ENCODE measurements at regions not wholly inside any gene's neighbourhood (a gene's known extent, or its start where the extent isn't known, plus 50 kb on each side); places are given as distances from the start of the nearest gene placed in this dataset.

DNA sequence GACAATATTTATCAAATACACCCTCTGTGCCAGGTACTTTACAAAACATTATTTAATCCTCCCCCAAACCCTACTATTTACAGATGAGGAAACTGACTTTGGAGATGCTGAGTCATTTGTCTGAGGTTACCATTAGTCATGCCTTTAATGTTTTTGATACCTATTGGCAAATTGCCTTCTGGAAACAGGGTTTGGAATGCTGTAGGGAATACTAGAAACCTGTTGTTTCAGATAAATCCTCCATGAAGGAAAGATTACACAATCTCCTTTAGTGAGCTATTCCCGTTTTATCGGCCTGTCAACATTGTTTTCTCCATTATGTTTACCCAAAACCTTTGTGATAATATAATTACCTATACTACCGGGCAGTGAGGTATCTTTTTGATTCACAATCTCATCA, 93.6 kb upstream of the ADGRF1 start (continued):
- TF ChIP-seq, protein P1, sequence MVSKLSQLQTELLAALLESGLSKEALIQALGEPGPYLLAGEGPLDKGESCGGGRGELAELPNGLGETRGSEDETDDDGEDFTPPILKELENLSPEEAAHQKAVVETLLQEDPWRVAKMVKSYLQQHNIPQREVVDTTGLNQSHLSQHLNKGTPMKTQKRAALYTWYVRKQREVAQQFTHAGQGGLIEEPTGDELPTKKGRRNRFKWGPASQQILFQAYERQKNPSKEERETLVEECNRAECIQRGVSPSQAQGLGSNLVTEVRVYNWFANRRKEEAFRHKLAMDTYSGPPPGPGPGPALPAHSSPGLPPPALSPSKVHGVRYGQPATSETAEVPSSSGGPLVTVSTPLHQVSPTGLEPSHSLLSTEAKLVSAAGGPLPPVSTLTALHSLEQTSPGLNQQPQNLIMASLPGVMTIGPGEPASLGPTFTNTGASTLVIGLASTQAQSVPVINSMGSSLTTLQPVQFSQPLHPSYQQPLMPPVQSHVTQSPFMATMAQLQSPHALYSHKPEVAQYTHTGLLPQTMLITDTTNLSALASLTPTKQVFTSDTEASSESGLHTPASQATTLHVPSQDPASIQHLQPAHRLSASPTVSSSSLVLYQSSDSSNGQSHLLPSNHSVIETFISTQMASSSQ (IDR thresholded peaks at IDR 0.05; ENCODE audit: low read depth): peak; percentile 40; the same call in 1 of the 2 replicates
- TF ChIP-seq, protein P1 (CRISPR knock-in tag; IDR thresholded peaks at IDR 0.05; ENCODE audit: borderline replicate concordance): peak; percentile 53; the same call in 1 of the 2 replicates
- TF ChIP-seq, protein P2, sequence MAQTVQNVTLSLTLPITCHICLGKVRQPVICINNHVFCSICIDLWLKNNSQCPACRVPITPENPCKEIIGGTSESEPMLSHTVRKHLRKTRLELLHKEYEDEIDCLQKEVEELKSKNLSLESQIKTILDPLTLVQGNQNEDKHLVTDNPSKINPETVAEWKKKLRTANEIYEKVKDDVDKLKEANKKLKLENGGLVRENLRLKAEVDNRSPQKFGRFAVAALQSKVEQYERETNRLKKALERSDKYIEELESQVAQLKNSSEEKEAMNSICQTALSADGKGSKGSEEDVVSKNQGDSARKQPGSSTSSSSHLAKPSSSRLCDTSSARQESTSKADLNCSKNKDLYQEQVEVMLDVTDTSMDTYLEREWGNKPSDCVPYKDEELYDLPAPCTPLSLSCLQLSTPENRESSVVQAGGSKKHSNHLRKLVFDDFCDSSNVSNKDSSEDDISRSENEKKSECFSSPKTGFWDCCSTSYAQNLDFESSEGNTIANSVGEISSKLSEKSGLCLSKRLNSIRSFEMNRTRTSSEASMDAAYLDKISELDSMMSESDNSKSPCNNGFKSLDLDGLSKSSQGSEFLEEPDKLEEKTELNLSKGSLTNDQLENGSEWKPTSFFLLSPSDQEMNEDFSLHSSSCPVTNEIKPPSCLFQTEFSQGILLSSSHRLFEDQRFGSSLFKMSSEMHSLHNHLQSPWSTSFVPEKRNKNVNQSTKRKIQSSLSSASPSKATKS (CRISPR knock-in tag; IDR thresholded peaks at IDR 0.05): no peak
- TF ChIP-seq ZFY (CRISPR knock-in tag; IDR thresholded peaks at IDR 0.05) (no peak), KLF15 (CRISPR knock-in tag; IDR thresholded peaks at IDR 0.05; ENCODE audit: borderline replicate concordance) (no peak), SOX6 (IDR thresholded peaks at IDR 0.05) (no peak), SOX6 (CRISPR knock-in tag; IDR thresholded peaks at IDR 0.05) (peak; percentile 90), SAP130 (CRISPR knock-in tag; IDR thresholded peaks at IDR 0.05; ENCODE audit: low read depth) (peak; percentile 89), ZNF207 (IDR thresholded peaks at IDR 0.05; ENCODE audit: borderline replicate concordance) (no peak), NFKBIZ (CRISPR knock-in tag; IDR thresholded peaks at IDR 0.05) (peak; percentile 88), ZBTB7B (CRISPR knock-in tag; IDR thresholded peaks at IDR 0.05) (0 out of 2 replicates have a peak, but pooled peaks have one; percentile 30), PAF1 (CRISPR knock-in tag; IDR thresholded peaks at IDR 0.05) (no peak), ONECUT2 (CRISPR knock-in tag; IDR thresholded peaks at IDR 0.05) (no peak), TGIF2 (CRISPR knock-in tag; IDR thresholded peaks at IDR 0.05) (peak; percentile 41; the same call in 1 of the 2 replicates), ZNF17 (CRISPR knock-in tag; IDR thresholded peaks at IDR 0.05) (no peak), SNAPC2 (CRISPR knock-in tag; IDR thresholded peaks at IDR 0.05) (no peak), RCOR2 (CRISPR knock-in tag; IDR thresholded peaks at IDR 0.05) (peak; percentile 89)
- TF ChIP-seq, protein P3, sequence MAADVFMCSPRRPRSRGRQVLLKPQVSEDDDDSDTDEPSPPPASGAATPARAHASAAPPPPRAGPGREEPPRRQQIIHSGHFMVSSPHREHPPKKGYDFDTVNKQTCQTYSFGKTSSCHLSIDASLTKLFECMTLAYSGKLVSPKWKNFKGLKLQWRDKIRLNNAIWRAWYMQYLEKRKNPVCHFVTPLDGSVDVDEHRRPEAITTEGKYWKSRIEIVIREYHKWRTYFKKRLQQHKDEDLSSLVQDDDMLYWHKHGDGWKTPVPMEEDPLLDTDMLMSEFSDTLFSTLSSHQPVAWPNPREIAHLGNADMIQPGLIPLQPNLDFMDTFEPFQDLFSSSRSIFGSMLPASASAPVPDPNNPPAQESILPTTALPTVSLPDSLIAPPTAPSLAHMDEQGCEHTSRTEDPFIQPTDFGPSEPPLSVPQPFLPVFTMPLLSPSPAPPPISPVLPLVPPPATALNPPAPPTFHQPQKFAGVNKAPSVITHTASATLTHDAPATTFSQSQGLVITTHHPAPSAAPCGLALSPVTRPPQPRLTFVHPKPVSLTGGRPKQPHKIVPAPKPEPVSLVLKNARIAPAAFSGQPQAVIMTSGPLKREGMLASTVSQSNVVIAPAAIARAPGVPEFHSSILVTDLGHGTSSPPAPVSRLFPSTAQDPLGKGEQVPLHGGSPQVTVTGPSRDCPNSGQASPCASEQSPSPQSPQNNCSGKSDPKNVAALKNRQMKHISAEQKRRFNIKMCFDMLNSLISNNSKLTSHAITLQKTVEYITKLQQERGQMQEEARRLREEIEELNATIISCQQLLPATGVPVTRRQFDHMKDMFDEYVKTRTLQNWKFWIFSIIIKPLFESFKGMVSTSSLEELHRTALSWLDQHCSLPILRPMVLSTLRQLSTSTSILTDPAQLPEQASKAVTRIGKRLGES (CRISPR knock-in tag; IDR thresholded peaks at IDR 0.05; ENCODE audit: borderline replicate concordance): no peak
- TF ChIP-seq, protein P4, sequence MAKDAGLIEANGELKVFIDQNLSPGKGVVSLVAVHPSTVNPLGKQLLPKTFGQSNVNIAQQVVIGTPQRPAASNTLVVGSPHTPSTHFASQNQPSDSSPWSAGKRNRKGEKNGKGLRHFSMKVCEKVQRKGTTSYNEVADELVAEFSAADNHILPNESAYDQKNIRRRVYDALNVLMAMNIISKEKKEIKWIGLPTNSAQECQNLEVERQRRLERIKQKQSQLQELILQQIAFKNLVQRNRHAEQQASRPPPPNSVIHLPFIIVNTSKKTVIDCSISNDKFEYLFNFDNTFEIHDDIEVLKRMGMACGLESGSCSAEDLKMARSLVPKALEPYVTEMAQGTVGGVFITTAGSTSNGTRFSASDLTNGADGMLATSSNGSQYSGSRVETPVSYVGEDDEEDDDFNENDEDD (CRISPR knock-in tag; IDR thresholded peaks at IDR 0.05; ENCODE audit: borderline replicate concordance): no peak; the same call in 1 of the 2 replicates
- TF ChIP-seq, protein P5, sequence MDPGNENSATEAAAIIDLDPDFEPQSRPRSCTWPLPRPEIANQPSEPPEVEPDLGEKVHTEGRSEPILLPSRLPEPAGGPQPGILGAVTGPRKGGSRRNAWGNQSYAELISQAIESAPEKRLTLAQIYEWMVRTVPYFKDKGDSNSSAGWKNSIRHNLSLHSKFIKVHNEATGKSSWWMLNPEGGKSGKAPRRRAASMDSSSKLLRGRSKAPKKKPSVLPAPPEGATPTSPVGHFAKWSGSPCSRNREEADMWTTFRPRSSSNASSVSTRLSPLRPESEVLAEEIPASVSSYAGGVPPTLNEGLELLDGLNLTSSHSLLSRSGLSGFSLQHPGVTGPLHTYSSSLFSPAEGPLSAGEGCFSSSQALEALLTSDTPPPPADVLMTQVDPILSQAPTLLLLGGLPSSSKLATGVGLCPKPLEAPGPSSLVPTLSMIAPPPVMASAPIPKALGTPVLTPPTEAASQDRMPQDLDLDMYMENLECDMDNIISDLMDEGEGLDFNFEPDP (CRISPR knock-in tag; conservative IDR thresholded peaks at IDR 0.05): no peak
